Activated CD4-positive, alpha-beta T cell treated with anti-CD3 and anti-CD28 coated beads, Interleukin-2, Interleukin-6, amounts not matched to agents 100 ng/mL and 50 ng/mL, durations not matched to agents 16 hours and 8 hours (primary cell): ENCODE measurements at regions not wholly inside any gene's neighbourhood (a gene's known extent, or its start where the extent isn't known, plus 50 kb on each side); places are given as distances from the start of the nearest gene placed in this dataset.

Source experiments
- DNase-seq: peaks from one replicate; pipeline ENCODE4 v3.0.0-alpha.2; 2020

- DNase-seq = peak; percentile 14
These were observed 54.9 kb upstream of the RFC3 start for GRCh38 chr13:33763021-33763420.

- DNase-seq = no peak
These were observed 53.2 kb upstream of the RFC3 start for GRCh38 chr13:33764716-33765115.

- no peak for DNase-seq
These were observed 51.4 kb upstream of the RFC3 start for GRCh38 chr13:33766329-33767123.

- DNase-seq = no peak
These were observed 50.8 kb upstream of the RFC3 start for GRCh38 chr13:33767140-33767539.
